Neuronal stem cell (in vitro differentiated cells): ENCODE measurements at regions not wholly inside any gene's neighbourhood (a gene's known extent, or its start where the extent isn't known, plus 50 kb on each side); places are given as distances from the start of the nearest gene placed in this dataset.
"Not testable (repeated sequence)": the region's sequence is repeated elsewhere in the genome, so short reads cannot be mapped to it uniquely, and the experiment has no call there.

Source experiments
- DNase-seq: peaks from one replicate; pipeline ENCODE4 v3.0.0-alpha.2; 2013; ENCODE audit warnings: low spot score
- H2AFZ ChIP-seq: one replicate; pipeline ENCODE4 v1.6.1; 2013; ENCODE audit warnings: mild to moderate bottlenecking, low read length, inconsistent platforms
- H2AK5ac ChIP-seq: 2 replicates; pipeline ENCODE4 v1.6.1; 2013; ENCODE audit warnings: low read depth, mild to moderate bottlenecking, inconsistent platforms, low read length, moderate library complexity, mixed read lengths
- H2BK120ac ChIP-seq: 2 replicates; pipeline ENCODE4 v1.6.1; 2013; ENCODE audit warnings: low read depth, mild to moderate bottlenecking, inconsistent platforms, low read length, moderate library complexity, mixed read lengths
- H2BK12ac ChIP-seq: one replicate; pipeline ENCODE4 v1.6.1; 2013; ENCODE audit warnings: low read length, inconsistent platforms
- H2BK15ac ChIP-seq: 2 replicates; pipeline ENCODE4 v1.6.1; 2013; ENCODE audit warnings: mild to moderate bottlenecking, low read length, inconsistent platforms, mixed read lengths
- H2BK5ac ChIP-seq: one replicate; pipeline ENCODE4 v1.6.1; 2013; ENCODE audit warnings: inconsistent platforms, mild to moderate bottlenecking, low read length, moderate library complexity
- H3K14ac ChIP-seq: one replicate; pipeline ENCODE4 v1.6.1; 2013; ENCODE audit warnings: low read length, inconsistent platforms
- H3K18ac ChIP-seq: 2 replicates; pipeline ENCODE4 v1.6.1; 2013; ENCODE audit warnings: low read length, inconsistent platforms
- H3K23ac ChIP-seq: 2 replicates; pipeline ENCODE4 v1.6.1; 2013; ENCODE audit warnings: low read depth, mild to moderate bottlenecking, mixed read lengths, low read length, inconsistent platforms; ENCODE audit not compliant: poor library complexity
- H3K27ac ChIP-seq: replicated peaks from 3 replicates; pipeline ENCODE4 v1.5.1; 2013; ENCODE audit warnings: low read length, inconsistent platforms
- H3K27me3 ChIP-seq, 3 experiments: 2 replicates each; pipeline ENCODE4 v1.6.1; 2013; ENCODE audit warnings: low read length in 3 of 3, mild to moderate bottlenecking in 2 of 3, inconsistent platforms in 1 of 3, low read depth in 1 of 3, mixed read lengths in 1 of 3, moderate library complexity in 1 of 3; ENCODE audit not compliant: control insufficient read depth in 3 of 3, insufficient read depth in 3 of 3
- H3K36me3 ChIP-seq, 2 donors: replicated peaks in 1 of 2; 2 replicates each; pipeline ENCODE4 v1.6.1; 2013; ENCODE audit warnings: low read length in 2 of 2; ENCODE audit not compliant: control insufficient read depth in 2 of 2, insufficient read depth in 2 of 2
- H3K4ac ChIP-seq: 2 replicates; pipeline ENCODE4 v1.6.1; 2013; ENCODE audit warnings: inconsistent platforms, mild to moderate bottlenecking, low read length, moderate library complexity
- H3K4me1 ChIP-seq, 2 donors: 1 replicate in 1 of 2; 2 replicates in 1 of 2; pipeline ENCODE4 v1.6.1; 2013; ENCODE audit warnings: low read length in 2 of 2, low read depth in 1 of 2; ENCODE audit not compliant: control insufficient read depth in 2 of 2, insufficient read depth in 1 of 2
- H3K4me2 ChIP-seq: one replicate; pipeline ENCODE4 v1.6.1; 2013; ENCODE audit warnings: mild to moderate bottlenecking, low read length, inconsistent platforms; ENCODE audit not compliant: insufficient read depth, poor library complexity, severe bottlenecking
- H3K4me3 ChIP-seq, 2 donors: 2 replicates each; pipeline ENCODE4 v1.5.1; 2013; ENCODE audit warnings: low read length in 2 of 2, mild to moderate bottlenecking in 2 of 2, inconsistent platforms in 1 of 2, moderate library complexity in 1 of 2
- H3K79me1 ChIP-seq: one replicate; pipeline ENCODE4 v1.6.1; 2013; ENCODE audit warnings: low read depth, mild to moderate bottlenecking, inconsistent platforms, low read length, moderate library complexity
- H3K9ac ChIP-seq: one replicate; pipeline ENCODE4 v1.6.1; 2013; ENCODE audit warnings: mild to moderate bottlenecking, low read depth, low read length, inconsistent platforms; ENCODE audit not compliant: poor library complexity
- H3K9me3 ChIP-seq, 2 donors: replicated peaks in 1 of 2; 2 replicates each; pipeline versions ENCODE3 to v1.6.1; 2013; ENCODE audit warnings: low read length in 2 of 2, mild to moderate bottlenecking in 2 of 2, inconsistent platforms in 1 of 2, low read depth in 1 of 2, mixed read lengths in 1 of 2, moderate library complexity in 1 of 2; ENCODE audit not compliant: control insufficient read depth in 2 of 2, insufficient read depth in 1 of 2
- H4K8ac ChIP-seq: one replicate; pipeline ENCODE4 v1.6.1; 2013; ENCODE audit warnings: low read depth, mild to moderate bottlenecking, inconsistent platforms, low read length, moderate library complexity
- H4K91ac ChIP-seq: one replicate; pipeline ENCODE4 v1.6.1; 2013; ENCODE audit warnings: low read length, low read depth, mild to moderate bottlenecking, inconsistent platforms; ENCODE audit not compliant: poor library complexity
- WGBS, 2 donors: extraction: QIAGEN DNeasy Blood & Tissue Kit; methylation state at CpG; one replicate each; pipeline ENCODE4 v1.1.7; 2013; ENCODE audit warnings: missing lambda C conversion rate in 2 of 2, mixed read lengths in 1 of 2; ENCODE audit not compliant: insufficient read length in 2 of 2, insufficient replicate concordance in 1 of 2; ENCODE audit errors: extremely low coverage in 2 of 2; 5-methylcytosine and 5-hydroxymethylcytosine counted together

DNA sequence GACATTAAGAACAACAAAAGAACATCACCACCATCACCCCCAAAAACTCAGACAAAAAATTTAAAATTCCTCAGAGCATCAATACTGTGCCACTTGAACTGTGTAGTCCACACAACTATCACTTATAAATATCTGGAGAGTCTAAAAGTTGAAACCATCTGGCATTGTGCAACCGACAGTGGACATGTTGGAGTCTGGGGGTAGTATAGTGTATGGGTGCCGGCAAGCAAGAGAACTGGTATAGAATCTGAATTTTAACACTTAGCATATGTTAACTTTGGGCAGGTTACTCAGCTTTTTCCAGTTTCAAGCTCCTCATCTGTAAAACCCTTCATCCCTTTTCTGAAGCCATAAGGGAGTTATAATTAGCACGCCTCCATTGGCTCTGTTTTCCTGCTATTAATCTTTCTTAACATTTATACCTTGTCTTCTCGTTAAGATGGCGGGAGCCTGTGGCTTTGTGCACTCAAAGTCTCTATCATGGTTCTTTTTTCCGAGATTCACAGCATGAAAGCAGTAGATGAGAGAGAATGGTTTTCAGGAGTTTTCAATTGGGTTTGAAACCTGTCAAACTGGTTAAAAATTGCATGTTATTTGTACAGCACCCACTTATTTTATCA is 255.7 kb upstream of the TBL1XR1 start:
- no peak overlapping the region for H2BK15ac ChIP-seq
- H3K4me1 ChIP-seq = peaks cover 5 to 21% of the 10 kb centered on the region in 2 donors
- H2AFZ ChIP-seq = peak overlapping the region; percentile 39
- DNase-seq = no peak
- no peak overlapping the region for H3K18ac ChIP-seq
- H4K91ac ChIP-seq = no peak overlapping the region
- no peak overlapping the region for H4K8ac ChIP-seq
- no peak overlapping the region for H2BK12ac ChIP-seq
- no peak overlapping the region for H3K23ac ChIP-seq
- H3K4me2 ChIP-seq = no peak overlapping the region
- no peaks in the 10 kb centered on the region for H3K36me3 ChIP-seq
- no peak overlapping the region for H2BK5ac ChIP-seq
- WGBS, 2 donors = no CpG with 5 or more reads among the region's 6 CpGs
- H3K14ac ChIP-seq = no peak overlapping the region
- H3K9me3 ChIP-seq = peaks cover 0 to 15% of the 10 kb centered on the region in 2 donors
- no peaks in the 10 kb centered on the region for H3K27me3 ChIP-seq
- no peak overlapping the region for H3K4ac ChIP-seq
- no peak overlapping the region for H3K4me3 ChIP-seq
- no peak overlapping the region for H3K9ac ChIP-seq
- no peak overlapping the region for H3K27ac ChIP-seq
- no peak overlapping the region for H2AK5ac ChIP-seq
- H3K79me1 ChIP-seq = no peaks in the 10 kb centered on the region
- H2BK120ac ChIP-seq = no peak overlapping the region

DNA sequence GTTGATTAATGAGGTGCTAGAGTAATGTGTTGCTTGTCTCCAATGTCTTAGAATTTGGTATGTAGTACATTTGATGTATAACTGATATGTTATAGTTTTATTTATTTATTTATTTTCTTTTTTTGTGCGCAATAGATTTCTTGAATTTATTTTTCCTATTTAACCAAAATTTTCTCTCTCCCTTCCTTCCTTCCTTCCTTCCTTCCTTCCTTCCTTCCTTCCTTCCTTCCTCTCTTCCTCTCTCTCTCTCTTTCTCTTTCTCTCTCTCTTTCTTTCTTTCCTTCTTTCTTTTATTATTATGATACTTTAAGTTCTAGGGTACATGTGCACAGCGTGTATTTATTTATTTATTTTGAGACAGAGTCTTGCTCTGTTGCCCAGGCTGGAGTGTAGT is 256.2 kb upstream of the TBL1XR1 start:
- no peak overlapping the region for H3K18ac ChIP-seq
- H3K14ac ChIP-seq = no peak overlapping the region
- H4K91ac ChIP-seq = no peak overlapping the region
- H2BK120ac ChIP-seq = no peak overlapping the region
- no peak overlapping the region for H2BK5ac ChIP-seq
- peaks cover 0 to 20% of the 10 kb centered on the region in 2 donors for H3K9me3 ChIP-seq
- no peak overlapping the region for H2AFZ ChIP-seq
- H3K4me3 ChIP-seq = no peak overlapping the region
- H2BK12ac ChIP-seq = no peak overlapping the region
- no peak for DNase-seq
- no peaks in the 10 kb centered on the region for H3K79me1 ChIP-seq
- no peak overlapping the region for H3K4ac ChIP-seq
- no peak overlapping the region for H3K4me2 ChIP-seq
- WGBS, 2 donors = no CpG with 5 or more reads among the region's 2 CpGs
- no peak overlapping the region for H2AK5ac ChIP-seq
- no peak overlapping the region for H3K23ac ChIP-seq
- H4K8ac ChIP-seq = no peak overlapping the region
- no peaks in the 10 kb centered on the region for H3K27me3 ChIP-seq
- no peaks in the 10 kb centered on the region for H3K36me3 ChIP-seq
- peaks cover 5 to 21% of the 10 kb centered on the region in 2 donors for H3K4me1 ChIP-seq
- no peak overlapping the region for H3K27ac ChIP-seq
- H2BK15ac ChIP-seq = no peak overlapping the region
- H3K9ac ChIP-seq = no peak overlapping the region

GRCh38 chr3:177457204-177457603 is 259.9 kb upstream of the TBL1XR1 start:
- WGBS, 2 donors = no CpG with 5 or more reads among the region's 1 CpG
- H3K23ac ChIP-seq, H2AK5ac ChIP-seq: not testable (repeated sequence)

DNA sequence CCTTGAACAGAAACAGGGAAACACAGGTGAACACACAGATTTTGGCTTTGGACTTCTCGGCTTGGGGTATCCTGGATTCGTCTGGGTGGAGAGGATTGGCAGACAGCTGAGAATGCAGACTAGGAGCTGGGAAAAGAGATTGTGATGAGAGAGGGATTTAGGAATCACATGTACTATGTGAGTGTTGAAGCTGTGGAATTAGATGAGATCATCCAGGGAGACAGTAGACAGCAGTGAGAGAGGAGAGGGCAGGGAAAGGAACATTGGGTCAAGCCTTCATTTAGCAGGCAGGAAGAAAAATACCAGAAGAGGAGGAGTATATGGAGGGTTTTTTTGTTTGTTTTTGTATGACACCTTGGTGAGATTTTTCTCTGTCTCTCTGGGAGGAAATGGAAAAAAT is 262.1 kb upstream of the TBL1XR1 start:
- peaks cover 2 to 20% of the 10 kb centered on the region in 2 donors for H3K9me3 ChIP-seq
- no peak overlapping the region for H2BK12ac ChIP-seq
- peak overlapping the region; percentile 60 for H2AFZ ChIP-seq
- H3K4me1 ChIP-seq = peaks cover 10 to 25% of the 10 kb centered on the region in 2 donors
- H3K14ac ChIP-seq = no peak overlapping the region
- no peak overlapping the region for H3K23ac ChIP-seq
- no peak overlapping the region for H3K18ac ChIP-seq
- H3K27ac ChIP-seq = no peak overlapping the region
- no peak overlapping the region for H4K91ac ChIP-seq
- no peak overlapping the region for H2BK120ac ChIP-seq
- no peaks in the 10 kb centered on the region for H3K36me3 ChIP-seq
- H2BK15ac ChIP-seq = no peak overlapping the region
- no peak overlapping the region for H3K9ac ChIP-seq
- no peak for DNase-seq
- H3K4me3 ChIP-seq = no peak overlapping the region
- H2BK5ac ChIP-seq = no peak overlapping the region
- no peak overlapping the region for H2AK5ac ChIP-seq
- H3K4me2 ChIP-seq = no peak overlapping the region
- no peaks in the 10 kb centered on the region for H3K79me1 ChIP-seq
- WGBS, 2 donors = no CpG with 5 or more reads among the region's 2 CpGs
- H3K27me3 ChIP-seq = no peaks in the 10 kb centered on the region
- H3K4ac ChIP-seq = no peak overlapping the region
- no peak overlapping the region for H4K8ac ChIP-seq

More at GRCh38 chr3:177457204-177457603, 259.9 kb upstream of the TBL1XR1 start:
- not testable (repeated sequence) for H2BK15ac ChIP-seq, H2BK120ac ChIP-seq, DNase-seq, H3K27ac ChIP-seq, H4K8ac ChIP-seq, H3K4me3 ChIP-seq, H3K18ac ChIP-seq, H2BK12ac ChIP-seq, H3K27me3 ChIP-seq, H3K36me3 ChIP-seq, H3K4me2 ChIP-seq, H4K91ac ChIP-seq, H3K9ac ChIP-seq, H3K14ac ChIP-seq, H3K4ac ChIP-seq, H2AFZ ChIP-seq, H3K79me1 ChIP-seq, H2BK5ac ChIP-seq
- Histone ChIP-seq H3K9me3 (peaks cover 0 to 20% of the 10 kb centered on the region in 2 donors), H3K4me1 (peaks cover 7 to 23% of the 10 kb centered on the region in 2 donors)
